Left ventricle myocardium inferior (tissue), 1 donor: ENCODE measurements at regions not wholly inside any gene's neighbourhood (a gene's known extent, or its start where the extent isn't known, plus 50 kb on each side); places are given as distances from the start of the nearest gene placed in this dataset.
A peak's percentile ranks its signal among the peaks of the same experiment; 100 is the strongest.

Source experiments
- DNase-seq: peaks from one replicate; pipeline ENCODE4 v3.0.0-alpha.2; 2020
- H3K27ac ChIP-seq: fragments of 200-600 bp; replicated peaks from 2 replicates; pipeline ENCODE4 v1.8.0; 2021
- H3K27me3 ChIP-seq: fragments of 200-600 bp; 2 replicates; pipeline ENCODE4 v1.8.0; 2021; ENCODE audit warnings: low read depth
- H3K36me3 ChIP-seq: fragments of 200-600 bp; 2 replicates; pipeline ENCODE4 v1.8.0; 2021
- H3K4me1 ChIP-seq: fragments of 200-600 bp; 2 replicates; pipeline ENCODE4 v1.8.0; 2021
- H3K4me3 ChIP-seq: fragments of 200-600 bp; 2 replicates; pipeline ENCODE4 v1.8.0; 2021; ENCODE audit warnings: mild to moderate bottlenecking, moderate library complexity
- H3K9me3 ChIP-seq: fragments of 200-600 bp; replicated peaks from 2 replicates; pipeline ENCODE4 v1.8.0; 2021
- intact Hi-C: fragments of 100-400 bp; cut with micrococcal nuclease; formaldehyde crosslinking; loops from one replicate; pipeline ENCODE4 v1.11.0; 2022
- TF ChIP-seq, protein P1 (sequence below): fragments of 200-600 bp; IDR thresholded peaks from 2 replicates; pipeline ENCODE4 v1.8.0; 2021; ENCODE audit warnings: antibody characterized with exemption, mild to moderate bottlenecking, borderline replicate concordance
- donor health status: DM: no; HTN: yes; CAD: no; lungs with severe emphysema.

DNA sequence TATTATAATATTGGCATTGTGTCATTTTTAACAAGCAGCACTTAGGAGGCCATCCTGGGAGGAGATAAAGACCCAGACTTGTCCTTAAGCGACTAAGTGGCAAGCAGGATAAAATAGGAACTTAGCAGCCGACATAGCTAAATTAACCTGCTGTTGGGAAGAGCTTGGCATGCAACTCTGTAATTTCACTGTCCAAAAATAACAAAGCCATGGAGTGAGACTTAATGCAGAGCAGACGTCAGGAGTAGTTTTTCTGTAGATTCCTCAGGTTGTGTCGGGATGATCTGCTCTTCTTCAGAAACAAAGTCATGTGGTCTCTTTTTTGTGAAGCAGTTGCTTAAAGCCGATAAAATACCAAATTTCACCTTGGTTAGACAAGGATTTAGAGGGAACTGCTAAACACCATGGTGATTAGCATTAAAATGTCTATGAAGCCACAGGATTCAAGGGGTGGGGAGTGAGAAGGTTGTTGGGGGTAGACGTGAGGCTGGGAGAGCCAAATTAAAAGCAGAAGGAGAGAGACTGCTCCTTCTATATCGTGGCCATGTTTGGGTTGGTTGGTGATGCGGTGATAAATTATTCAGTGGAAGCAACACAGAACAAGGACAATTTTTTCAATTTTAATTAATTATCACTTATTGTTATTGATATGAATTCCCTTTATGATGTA lies 303.0 kb downstream of the CSNK1G3 start:
- Histone ChIP-seq H3K9me3 (no peaks in the 10 kb centered on the region), H3K36me3 (no peaks in the 10 kb centered on the region), H3K4me1 (peaks cover 37% of the 10 kb centered on the region), H3K27me3 (no peaks in the 10 kb centered on the region), H3K27ac (peak overlapping the region; percentile 71), H3K4me3 (peak overlapping the region; percentile 3)
- no peak for DNase-seq
- TF ChIP-seq, protein P1, sequence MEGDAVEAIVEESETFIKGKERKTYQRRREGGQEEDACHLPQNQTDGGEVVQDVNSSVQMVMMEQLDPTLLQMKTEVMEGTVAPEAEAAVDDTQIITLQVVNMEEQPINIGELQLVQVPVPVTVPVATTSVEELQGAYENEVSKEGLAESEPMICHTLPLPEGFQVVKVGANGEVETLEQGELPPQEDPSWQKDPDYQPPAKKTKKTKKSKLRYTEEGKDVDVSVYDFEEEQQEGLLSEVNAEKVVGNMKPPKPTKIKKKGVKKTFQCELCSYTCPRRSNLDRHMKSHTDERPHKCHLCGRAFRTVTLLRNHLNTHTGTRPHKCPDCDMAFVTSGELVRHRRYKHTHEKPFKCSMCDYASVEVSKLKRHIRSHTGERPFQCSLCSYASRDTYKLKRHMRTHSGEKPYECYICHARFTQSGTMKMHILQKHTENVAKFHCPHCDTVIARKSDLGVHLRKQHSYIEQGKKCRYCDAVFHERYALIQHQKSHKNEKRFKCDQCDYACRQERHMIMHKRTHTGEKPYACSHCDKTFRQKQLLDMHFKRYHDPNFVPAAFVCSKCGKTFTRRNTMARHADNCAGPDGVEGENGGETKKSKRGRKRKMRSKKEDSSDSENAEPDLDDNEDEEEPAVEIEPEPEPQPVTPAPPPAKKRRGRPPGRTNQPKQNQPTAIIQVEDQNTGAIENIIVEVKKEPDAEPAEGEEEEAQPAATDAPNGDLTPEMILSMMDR, result no peak
- intact Hi-C loops, result no loop called here

DNA sequence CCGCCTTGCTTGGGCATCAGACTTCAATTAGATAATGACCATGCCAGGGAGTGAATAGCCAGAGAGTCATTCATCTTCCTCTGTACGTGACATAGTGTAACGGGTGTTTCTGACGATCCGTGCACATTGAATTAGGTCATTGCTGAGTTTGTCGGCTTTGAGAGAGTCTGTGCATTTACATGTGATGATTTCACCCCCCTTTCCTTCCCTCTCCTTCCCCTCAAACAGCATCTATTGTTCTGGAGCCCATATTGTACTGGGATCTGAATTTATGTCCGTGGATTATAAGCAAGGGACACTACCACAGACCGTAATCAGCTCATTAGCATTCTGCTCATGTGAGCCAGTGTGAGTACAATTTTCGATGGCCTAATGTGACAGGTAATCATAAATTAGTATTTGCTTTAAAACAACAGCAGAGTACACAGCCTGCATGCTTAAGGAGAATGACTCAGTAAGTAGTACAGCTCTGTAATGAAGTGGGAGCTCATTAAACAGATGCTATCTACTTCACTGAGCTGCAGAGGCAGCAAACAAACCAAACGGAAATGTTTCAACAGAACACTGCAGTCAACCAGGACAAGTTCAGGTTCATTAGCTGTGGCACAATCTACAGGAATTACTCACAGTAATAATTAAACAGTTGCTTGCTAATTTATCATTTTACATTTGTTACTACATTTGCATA lies 302.1 kb downstream of the CSNK1G3 start:
- no peaks in the 10 kb centered on the region for H3K27me3 ChIP-seq
- H3K4me3 ChIP-seq, result peak overlapping the region; percentile 24
- peak overlapping the region; percentile 71 for H3K27ac ChIP-seq
- intact Hi-C loops, result no loop called here
- DNase-seq, result no peak
- H3K9me3 ChIP-seq, result no peaks in the 10 kb centered on the region
- H3K4me1 ChIP-seq, result peaks cover 45% of the 10 kb centered on the region
- TF ChIP-seq, protein P1, result no peak
- H3K36me3 ChIP-seq, result no peaks in the 10 kb centered on the region

DNA sequence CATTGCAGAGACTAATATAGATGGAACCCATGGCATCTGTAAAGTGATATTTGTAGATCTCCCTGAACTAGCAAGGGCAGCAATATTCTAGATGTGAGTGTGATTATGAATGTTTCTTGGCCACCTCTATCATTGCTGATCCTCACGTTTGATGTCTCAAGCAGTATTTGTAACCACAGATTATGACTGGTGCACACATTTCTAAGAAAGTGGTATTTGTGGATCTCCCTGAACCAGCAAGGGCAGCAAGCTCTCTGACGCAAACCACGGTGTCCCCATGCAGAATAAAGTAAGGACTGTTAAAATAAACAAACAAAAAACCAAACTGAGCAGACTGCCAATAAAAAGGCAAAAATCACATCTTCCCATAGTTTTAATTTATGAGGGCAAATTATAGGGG lies 301.3 kb downstream of the CSNK1G3 start:
- intact Hi-C loops, result no loop called here
- Histone ChIP-seq H3K27ac (peak overlapping the region; percentile 71), H3K4me1 (peaks cover 54% of the 10 kb centered on the region)

DNA sequence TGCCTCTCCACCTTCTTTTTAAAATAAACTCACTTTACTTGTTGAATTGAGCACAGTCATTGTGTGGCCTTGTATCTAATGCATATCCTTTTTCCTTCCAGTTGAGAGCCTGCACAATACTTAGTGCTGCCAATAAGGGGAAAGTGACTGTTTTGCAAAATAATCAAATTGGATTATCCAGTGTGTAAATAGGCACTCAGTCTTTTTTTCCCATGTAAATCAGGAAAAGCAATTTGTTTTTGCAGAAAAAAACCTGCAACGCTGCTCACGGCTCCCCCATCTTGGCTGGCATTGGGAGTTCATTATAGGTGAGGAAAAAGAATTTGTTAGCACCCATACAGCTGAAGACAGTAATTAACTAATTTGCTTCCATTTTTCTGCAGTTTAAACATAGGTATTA lies 299.9 kb downstream of the CSNK1G3 start:
- Histone ChIP-seq H3K36me3 (no peaks in the 10 kb centered on the region), H3K4me1 (peaks cover 67% of the 10 kb centered on the region), H3K27ac (no peak overlapping the region), H3K27me3 (no peaks in the 10 kb centered on the region), H3K9me3 (no peaks in the 10 kb centered on the region), H3K4me3 (no peak overlapping the region)
- TF ChIP-seq, protein P1, result no peak
- DNase-seq, result no peak
- intact Hi-C loops, result no loop called here

More for the DNA sequence above, 301.3 kb downstream of the CSNK1G3 start:
- no peak for DNase-seq
- H3K36me3 ChIP-seq, result no peaks in the 10 kb centered on the region
- TF ChIP-seq, protein P1, result no peak
- H3K27me3 ChIP-seq, result no peaks in the 10 kb centered on the region
- H3K4me3 ChIP-seq, result no peak overlapping the region
- H3K9me3 ChIP-seq, result no peaks in the 10 kb centered on the region

DNA sequence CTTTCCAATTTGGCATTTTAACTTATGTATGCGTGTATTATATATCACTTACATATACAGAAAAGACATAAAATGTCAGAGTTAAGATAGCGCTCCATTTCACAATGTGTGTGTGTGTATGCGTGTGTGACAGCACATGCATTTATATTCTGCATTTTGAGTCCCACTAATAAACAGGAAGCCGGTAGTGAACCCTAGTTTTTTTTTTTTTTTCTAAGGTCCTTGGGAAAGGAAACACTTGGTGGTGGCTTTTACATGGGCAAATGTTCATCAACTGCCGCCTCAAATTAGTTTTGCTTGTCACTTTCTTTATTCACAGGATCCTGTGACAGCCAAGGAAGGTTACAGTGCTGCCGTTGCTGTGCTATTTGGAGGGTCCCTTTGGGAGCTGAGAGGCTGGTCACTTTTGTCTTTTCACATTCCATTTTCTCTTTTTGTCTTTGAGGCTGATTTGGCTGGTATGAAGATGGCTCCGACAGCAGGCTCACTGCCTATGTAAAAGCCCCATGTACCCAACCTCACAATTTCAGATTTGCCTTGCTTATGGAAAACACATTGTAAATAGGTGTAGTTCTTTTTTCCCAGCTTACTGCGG lies 298.9 kb downstream of the CSNK1G3 start:
- no peak overlapping the region for H3K4me3 ChIP-seq
- no peak for DNase-seq
- peaks cover 74% of the 10 kb centered on the region for H3K4me1 ChIP-seq
- peak overlapping the region; percentile 78 for H3K27ac ChIP-seq
- no peaks in the 10 kb centered on the region for H3K27me3 ChIP-seq
- H3K36me3 ChIP-seq, result no peaks in the 10 kb centered on the region
- TF ChIP-seq, protein P1, result no peak
- intact Hi-C loops, result no loop called here
- no peaks in the 10 kb centered on the region for H3K9me3 ChIP-seq
